C4-2B (cell line): ENCODE measurements at regions not wholly inside any gene's neighbourhood (a gene's known extent, or its start where the extent isn't known, plus 50 kb on each side); places are given as distances from the start of the nearest gene placed in this dataset.

ENCODE experiments used
- ZFX ChIP-seq: fragments of 450-650 bp; IDR thresholded peaks from 2 replicates; pipeline ENCODE4 v1.6.1; 2017
- TF ChIP-seq, protein P1 (sequence below): fragments of 450-650 bp; conservative IDR thresholded peaks from 2 replicates; pipeline ENCODE4 v1.5.1; 2017; ENCODE audit warnings: mild to moderate bottlenecking

DNA sequence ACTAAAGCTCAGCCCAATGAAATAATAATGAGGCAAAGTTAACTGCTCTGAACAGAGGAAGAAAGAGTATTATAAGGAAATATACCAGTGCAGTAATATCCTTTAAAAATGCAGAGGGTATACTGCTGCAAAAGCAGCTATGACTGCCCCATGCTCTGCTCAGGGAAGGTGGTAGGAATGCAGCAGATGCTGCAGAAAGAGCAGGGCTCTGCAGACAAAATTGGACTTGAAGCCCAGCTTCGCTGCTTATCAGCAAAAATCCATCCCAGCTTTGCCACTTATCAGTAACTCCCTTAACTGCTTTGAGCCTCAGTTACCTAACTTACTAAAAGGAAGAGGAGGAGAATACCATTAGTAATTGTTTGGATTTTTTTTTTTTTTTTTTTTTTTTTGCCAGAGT is 533.8 kb upstream of the CDH5 start:
- TF ChIP-seq, protein P1, sequence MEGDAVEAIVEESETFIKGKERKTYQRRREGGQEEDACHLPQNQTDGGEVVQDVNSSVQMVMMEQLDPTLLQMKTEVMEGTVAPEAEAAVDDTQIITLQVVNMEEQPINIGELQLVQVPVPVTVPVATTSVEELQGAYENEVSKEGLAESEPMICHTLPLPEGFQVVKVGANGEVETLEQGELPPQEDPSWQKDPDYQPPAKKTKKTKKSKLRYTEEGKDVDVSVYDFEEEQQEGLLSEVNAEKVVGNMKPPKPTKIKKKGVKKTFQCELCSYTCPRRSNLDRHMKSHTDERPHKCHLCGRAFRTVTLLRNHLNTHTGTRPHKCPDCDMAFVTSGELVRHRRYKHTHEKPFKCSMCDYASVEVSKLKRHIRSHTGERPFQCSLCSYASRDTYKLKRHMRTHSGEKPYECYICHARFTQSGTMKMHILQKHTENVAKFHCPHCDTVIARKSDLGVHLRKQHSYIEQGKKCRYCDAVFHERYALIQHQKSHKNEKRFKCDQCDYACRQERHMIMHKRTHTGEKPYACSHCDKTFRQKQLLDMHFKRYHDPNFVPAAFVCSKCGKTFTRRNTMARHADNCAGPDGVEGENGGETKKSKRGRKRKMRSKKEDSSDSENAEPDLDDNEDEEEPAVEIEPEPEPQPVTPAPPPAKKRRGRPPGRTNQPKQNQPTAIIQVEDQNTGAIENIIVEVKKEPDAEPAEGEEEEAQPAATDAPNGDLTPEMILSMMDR: no peak
- TF ChIP-seq ZFX: no peak
